ENCODE measurements at regions not wholly inside any gene's neighbourhood (a gene's known extent, or its start where the extent isn't known, plus 50 kb on each side); places are given as distances from the start of the nearest gene placed in this dataset.

DNA sequence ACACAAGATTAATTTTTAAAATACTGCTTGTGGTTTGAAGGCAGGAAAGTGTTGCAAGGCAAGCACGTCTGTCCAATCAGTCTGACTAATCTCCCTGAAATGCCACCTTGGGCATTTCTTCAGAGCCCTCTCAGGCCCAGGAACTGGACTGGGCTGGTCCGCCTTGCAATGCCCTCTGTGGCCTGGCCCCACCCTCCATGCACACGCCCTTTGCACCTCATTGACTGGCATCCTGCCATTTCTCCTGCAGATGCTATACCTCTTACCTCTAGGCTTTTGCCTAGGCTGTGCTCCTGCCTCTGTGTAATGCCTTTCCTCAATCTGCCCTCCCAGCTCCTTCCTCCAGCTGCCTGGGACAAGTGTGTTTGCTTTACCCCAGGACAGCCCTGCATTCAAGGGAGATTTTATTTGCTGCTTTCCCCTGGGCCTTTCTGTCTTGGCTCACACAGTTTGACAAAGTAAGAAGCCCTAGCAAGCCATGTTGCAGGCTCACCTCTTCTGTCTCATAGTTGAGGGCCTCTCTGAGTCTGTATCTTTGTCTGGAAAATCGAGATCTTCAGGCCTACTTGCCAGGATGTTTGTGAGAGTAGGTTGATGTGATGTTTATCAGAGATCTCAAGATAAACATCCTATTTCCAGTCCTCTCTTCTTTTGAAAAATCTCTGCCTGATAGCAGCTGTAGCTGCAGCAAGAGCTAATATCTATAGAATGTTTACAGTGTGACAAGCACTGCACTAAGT lies 149.2 kb upstream of the JUN start:
- TF ChIP-seq, protein P1, sequence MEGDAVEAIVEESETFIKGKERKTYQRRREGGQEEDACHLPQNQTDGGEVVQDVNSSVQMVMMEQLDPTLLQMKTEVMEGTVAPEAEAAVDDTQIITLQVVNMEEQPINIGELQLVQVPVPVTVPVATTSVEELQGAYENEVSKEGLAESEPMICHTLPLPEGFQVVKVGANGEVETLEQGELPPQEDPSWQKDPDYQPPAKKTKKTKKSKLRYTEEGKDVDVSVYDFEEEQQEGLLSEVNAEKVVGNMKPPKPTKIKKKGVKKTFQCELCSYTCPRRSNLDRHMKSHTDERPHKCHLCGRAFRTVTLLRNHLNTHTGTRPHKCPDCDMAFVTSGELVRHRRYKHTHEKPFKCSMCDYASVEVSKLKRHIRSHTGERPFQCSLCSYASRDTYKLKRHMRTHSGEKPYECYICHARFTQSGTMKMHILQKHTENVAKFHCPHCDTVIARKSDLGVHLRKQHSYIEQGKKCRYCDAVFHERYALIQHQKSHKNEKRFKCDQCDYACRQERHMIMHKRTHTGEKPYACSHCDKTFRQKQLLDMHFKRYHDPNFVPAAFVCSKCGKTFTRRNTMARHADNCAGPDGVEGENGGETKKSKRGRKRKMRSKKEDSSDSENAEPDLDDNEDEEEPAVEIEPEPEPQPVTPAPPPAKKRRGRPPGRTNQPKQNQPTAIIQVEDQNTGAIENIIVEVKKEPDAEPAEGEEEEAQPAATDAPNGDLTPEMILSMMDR (IDR thresholded peaks at IDR 0.05; ENCODE audit: insufficient read depth, low read depth, low read length): no peak
- no peak for TF ChIP-seq EZH2 (IDR thresholded peaks at IDR 0.05; ENCODE audit: insufficient read depth, low read length)

Measured in astrocyte (in vitro differentiated cells and primary cell).